OCI-LY1 (cell line): ENCODE measurements at regions not wholly inside any gene's neighbourhood (a gene's known extent, or its start where the extent isn't known, plus 50 kb on each side); places are given as distances from the start of the nearest gene placed in this dataset.

Source experiments
- H2AFZ ChIP-seq: fragments of 200-600 bp; sonication (generic), shearing (Covaris generic); 2 replicates; pipeline ENCODE4 v1.6.0; 2014; ENCODE audit warnings: antibody characterized with exemption, mild to moderate bottlenecking, low read length
- H3F3A ChIP-seq: fragments of 200-600 bp; sonication (generic), shearing (Covaris generic); 2 replicates; pipeline ENCODE4 v1.6.0; 2014; ENCODE audit warnings: mild to moderate bottlenecking, antibody characterized with exemption, low read length, moderate library complexity; ENCODE audit not compliant: insufficient read depth
- H3K27ac ChIP-seq: fragments of 200-600 bp; sonication (generic); 2 replicates; pipeline ENCODE4 v1.5.1; 2014; ENCODE audit warnings: low read length, mixed run types, mild to moderate bottlenecking, low read depth; ENCODE audit not compliant: poor library complexity, severe bottlenecking
- H3K27me3 ChIP-seq: fragments of 200-600 bp; sonication (generic); 2 replicates; pipeline ENCODE4 v1.6.0; 2014; ENCODE audit warnings: antibody characterized with exemption, mild to moderate bottlenecking, low read length, moderate library complexity; ENCODE audit not compliant: insufficient read depth
- H3K36me3 ChIP-seq: fragments of 200-600 bp; sonication (generic); 2 replicates; pipeline ENCODE4 v1.6.1; 2014; ENCODE audit warnings: mild to moderate bottlenecking, antibody characterized with exemption, low read length, moderate library complexity, mixed read lengths; ENCODE audit not compliant: insufficient read depth
- H3K4me1 ChIP-seq: fragments of 200-600 bp; sonication (generic); 2 replicates; pipeline ENCODE4 v1.5.1; 2014; ENCODE audit warnings: mild to moderate bottlenecking, low read length, moderate library complexity; ENCODE audit not compliant: insufficient read depth, severe bottlenecking
- H3K4me2 ChIP-seq: fragments of 200-600 bp; sonication (generic), shearing (Covaris generic); 2 replicates; pipeline ENCODE4 v1.6.1; 2014; ENCODE audit warnings: low read length
- H3K4me3 ChIP-seq: fragments of 200-600 bp; sonication (generic); 2 replicates; pipeline ENCODE4 v1.5.1; 2014; ENCODE audit warnings: low read length, low read depth, mild to moderate bottlenecking, mixed read lengths; ENCODE audit not compliant: poor library complexity, severe bottlenecking
- H3K79me2 ChIP-seq: fragments of 200-600 bp; shearing (Covaris generic); 2 replicates; pipeline ENCODE4 v1.6.1; 2016; ENCODE audit warnings: mixed run types, low read length, mixed read lengths; ENCODE audit not compliant: insufficient read depth
- H3K9ac ChIP-seq: fragments of 200-600 bp; sonication (generic), shearing (Covaris generic); 2 replicates; pipeline ENCODE4 v1.6.1; 2014; ENCODE audit warnings: mild to moderate bottlenecking, low read length, mixed read lengths
- H3K9me2 ChIP-seq: fragments of 200-600 bp; sonication (generic), shearing (Covaris generic); 2 replicates; pipeline ENCODE4 v1.6.1; 2014; ENCODE audit warnings: low read depth, mild to moderate bottlenecking, low read length, mixed read lengths
- H3K9me3 ChIP-seq: fragments of 200-600 bp; shearing (Covaris generic); 2 replicates; pipeline ENCODE4 v1.6.1; 2014; ENCODE audit warnings: low read length, mixed read lengths
- H4K20me1 ChIP-seq: fragments of 200-600 bp; sonication (generic), shearing (Covaris generic); 2 replicates; pipeline ENCODE4 v1.6.0; 2016; ENCODE audit warnings: mild to moderate bottlenecking, low read length; ENCODE audit not compliant: insufficient read depth
- CTCF ChIP-seq: fragments of 200-600 bp; sonication (generic), shearing (Covaris generic); IDR thresholded peaks from 2 replicates; pipeline ENCODE4 v1.5.1; 2017; ENCODE audit warnings: mild to moderate bottlenecking, antibody characterized with exemption, low read length, moderate library complexity, mixed read lengths
- EZH2 ChIP-seq: fragments of 200-600 bp; sonication (generic), shearing (Covaris generic); IDR thresholded peaks from 2 replicates; pipeline ENCODE4 v1.8.0; 2017; ENCODE audit warnings: borderline replicate concordance, mixed run types, mild to moderate bottlenecking, antibody characterized with exemption, low read length, moderate library complexity, mixed read lengths

GRCh38 chr1:163673759-163674151 is 352.0 kb downstream of the NUF2 start:
- no peak overlapping the region for H3K4me3 ChIP-seq
- H3K9me3 ChIP-seq = no peaks in the 10 kb centered on the region
- no peaks in the 10 kb centered on the region; the same call in 1 of the 2 replicates for H3K27me3 ChIP-seq
- no peaks in the 10 kb centered on the region for H3K79me2 ChIP-seq
- no peak overlapping the region for H3K27ac ChIP-seq
- H2AFZ ChIP-seq = no peak overlapping the region
- no peak overlapping the region for H3K9ac ChIP-seq
- H3K9me2 ChIP-seq = no peaks in the 10 kb centered on the region
- H4K20me1 ChIP-seq = no peaks in the 10 kb centered on the region
- no peaks in the 10 kb centered on the region for H3K36me3 ChIP-seq
- no peaks in the 10 kb centered on the region for H3F3A ChIP-seq
- H3K4me2 ChIP-seq = no peak overlapping the region
- H3K4me1 ChIP-seq = no peaks in the 10 kb centered on the region
- TF ChIP-seq EZH2 = no peak
- no peak for TF ChIP-seq CTCF

- Histone ChIP-seq H3K79me2 (no peaks in the 10 kb centered on the region), H4K20me1 (no peaks in the 10 kb centered on the region), H3K9me2 (no peaks in the 10 kb centered on the region), H2AFZ (no peak overlapping the region), H3K27ac (no peak overlapping the region), H3K9ac (no peak overlapping the region), H3K4me3 (no peak overlapping the region), H3K4me2 (no peak overlapping the region), H3K4me1 (no peaks in the 10 kb centered on the region), H3F3A (no peaks in the 10 kb centered on the region), H3K9me3 (no peaks in the 10 kb centered on the region), H3K36me3 (no peaks in the 10 kb centered on the region), H3K27me3 (no peaks in the 10 kb centered on the region; the same call in 1 of the 2 replicates)
- no peak for TF ChIP-seq CTCF
- TF ChIP-seq EZH2 = no peak
Measured at GRCh38 chr1:163674236-163674635, 352.5 kb downstream of the NUF2 start.

- Histone ChIP-seq H3K27me3 (no peaks in the 10 kb centered on the region), H3K4me3 (no peak overlapping the region), H3K79me2 (no peaks in the 10 kb centered on the region), H3K4me2 (no peak overlapping the region), H3F3A (no peaks in the 10 kb centered on the region), H3K9ac (no peak overlapping the region), H3K9me2 (no peaks in the 10 kb centered on the region), H4K20me1 (no peaks in the 10 kb centered on the region), H3K36me3 (no peaks in the 10 kb centered on the region), H2AFZ (no peak overlapping the region), H3K9me3 (peaks cover 10% of the 10 kb centered on the region; the same call in 1 of the 2 replicates), H3K27ac (no peak overlapping the region), H3K4me1 (no peaks in the 10 kb centered on the region)
- TF ChIP-seq EZH2 (no peak), CTCF (no peak)
Measured at GRCh38 chr1:163684785-163685184, 363.0 kb downstream of the NUF2 start.
